Stomach (tissue), 4 donors: ENCODE measurements at regions not wholly inside any gene's neighbourhood (a gene's known extent, or its start where the extent isn't known, plus 50 kb on each side); places are given as distances from the start of the nearest gene placed in this dataset.

ENCODE experiments used
- CTCF ChIP-seq, 7 experiments: fragments of 450-650 bp in 4 of 7; fragments of 200-600 bp in 3 of 7; sonication (generic) in 3 of 7; IDR thresholded peaks; one replicate each; pipeline ENCODE4 v1.5.1; 2016 to 2019; ENCODE audit warnings: antibody characterized with exemption in 7 of 7, control low read depth in 2 of 7, mild to moderate bottlenecking in 1 of 7
- EP300 ChIP-seq: sonication (generic); formaldehyde crosslinking; IDR thresholded peaks from one replicate; pipeline ENCODE4 v1.6.1; 2017; ENCODE audit warnings: antibody characterized with exemption
- POLR2A ChIP-seq, 4 donors: fragments of 450-650 bp; IDR thresholded peaks; one replicate each; pipeline ENCODE4 v1.6.1; 2016; ENCODE audit warnings: antibody characterized with exemption in 4 of 4, control low read depth in 2 of 4, mild to moderate bottlenecking in 1 of 4, moderate library complexity in 1 of 4
- POLR2AphosphoS5 ChIP-seq, 3 donors: sonication (generic); formaldehyde crosslinking; IDR thresholded peaks; one replicate each; pipeline ENCODE4 v1.6.1; 2016; ENCODE audit warnings: antibody characterized with exemption in 3 of 3

- TF ChIP-seq CTCF (IDR thresholded peaks at IDR 0.05): no peak
- TF ChIP-seq POLR2AphosphoS5 (IDR thresholded peaks at IDR 0.05): no peak
- TF ChIP-seq POLR2A (IDR thresholded peaks at IDR 0.05): no peak
- no peak for TF ChIP-seq EP300
These were observed 108.2 kb downstream of the TNFSF13B start for GRCh38 chr13:108377646-108378206.
